HEK293 (cell line): ENCODE measurements at regions not wholly inside any gene's neighbourhood (a gene's known extent, or its start where the extent isn't known, plus 50 kb on each side); places are given as distances from the start of the nearest gene placed in this dataset.

Experiments used
- CTCF ChIP-seq: fragments of 450-650 bp; formaldehyde crosslinking; IDR thresholded peaks from 2 replicates; pipeline ENCODE4 v1.5.1; 2016; ENCODE audit warnings: missing biosample characterization, missing genetic modification characterization
- GLI4 ChIP-seq: fragments of 450-650 bp; formaldehyde crosslinking; IDR thresholded peaks from 2 replicates; pipeline ENCODE4 v1.5.1; 2016; ENCODE audit warnings: missing biosample characterization, missing genetic modification characterization
- HOXA7 ChIP-seq: sonication (generic); formaldehyde crosslinking; IDR thresholded peaks from 2 replicates; pipeline ENCODE4 v1.8.1; 2022; ENCODE audit warnings: missing genetic modification reagents, borderline replicate concordance
- MYNN ChIP-seq: fragments of 450-650 bp; formaldehyde crosslinking; IDR thresholded peaks from 2 replicates; pipeline ENCODE4 v1.5.1; 2016; ENCODE audit warnings: missing biosample characterization, missing genetic modification characterization, borderline replicate concordance
- PATZ1 ChIP-seq: fragments of 450-650 bp; formaldehyde crosslinking; IDR thresholded peaks from 2 replicates; pipeline ENCODE4 v1.5.1; 2016; ENCODE audit warnings: missing biosample characterization, missing genetic modification characterization
- PRDM10 ChIP-seq: fragments of 450-650 bp; formaldehyde crosslinking; IDR thresholded peaks from 2 replicates; pipeline ENCODE4 v1.5.1; 2016; ENCODE audit warnings: missing biosample characterization, missing genetic modification characterization
- YY1 ChIP-seq: fragments of 450-650 bp; formaldehyde crosslinking; IDR thresholded peaks from 2 replicates; pipeline ENCODE4 v1.5.1; 2018; ENCODE audit warnings: missing biosample characterization, missing genetic modification characterization
- ZBTB21 ChIP-seq: fragments of 450-650 bp; formaldehyde crosslinking; IDR thresholded peaks from 2 replicates; pipeline ENCODE4 v1.5.1; 2017; ENCODE audit warnings: missing biosample characterization, missing genetic modification characterization
- ZNF350 ChIP-seq: fragments of 450-650 bp; formaldehyde crosslinking; IDR thresholded peaks from 2 replicates; pipeline ENCODE4 v1.5.0; 2017; ENCODE audit warnings: missing biosample characterization, mild to moderate bottlenecking, missing genetic modification characterization
- ZNF645 ChIP-seq: fragments of 450-650 bp; formaldehyde crosslinking; IDR thresholded peaks from 2 replicates; pipeline ENCODE4; 2016; ENCODE audit warnings: missing biosample characterization, missing genetic modification characterization

- no peak for TF ChIP-seq GLI4
- TF ChIP-seq ZBTB21: no peak
- TF ChIP-seq ZNF350 (tag by site-specific recombination): no peak
- TF ChIP-seq CTCF (tag by site-specific recombination): no peak
- TF ChIP-seq HOXA7: no peak
- no peak for TF ChIP-seq YY1 (tag by site-specific recombination)
- TF ChIP-seq PATZ1 (tag by site-specific recombination): no peak
- TF ChIP-seq ZNF645 (tag by site-specific recombination): no peak
- TF ChIP-seq PRDM10: no peak
- TF ChIP-seq MYNN (tag by site-specific recombination): no peak
These were observed 227.4 kb downstream of the DLL1 start for GRCh38 chr6:170063431-170063830.
